Stimulated activated CD4-positive, alpha-beta T cell treated with anti-CD3 and anti-CD28 coated beads, Interleukin-1b, Interleukin-23, amount 100 ng/mL, for 24 hours (primary cell): ENCODE measurements at regions not wholly inside any gene's neighbourhood (a gene's known extent, or its start where the extent isn't known, plus 50 kb on each side); places are given as distances from the start of the nearest gene placed in this dataset.
"Not testable (repeated sequence)": the region's sequence is repeated elsewhere in the genome, so short reads cannot be mapped to it uniquely, and the experiment has no call there.

Experiments
- DNase-seq, 4 experiments: peaks; one replicate each; pipeline ENCODE4 v3.0.0-alpha.2; 2020; ENCODE audit warnings: low read depth in 4 of 4, low spot score in 1 of 4

- no peak for DNase-seq
Observed at GRCh38 chr6:67450641-67451040, 1184.4 kb upstream of the ADGRB3 start.

- DNase-seq, result no peak
Observed at GRCh38 chr6:67449602-67450001, 1185.5 kb upstream of the ADGRB3 start.

GRCh38 chr6:67433124-67433523 lies 1202.0 kb upstream of the ADGRB3 start:
- no peak for DNase-seq

- DNase-seq, result no peak
Observed at GRCh38 chr6:67431076-67431475, 1204.0 kb upstream of the ADGRB3 start.

- not testable (repeated sequence) for DNase-seq
Observed at GRCh38 chr6:67426686-67427085, 1208.4 kb upstream of the ADGRB3 start.

GRCh38 chr6:67412035-67412434 lies 1223.0 kb upstream of the ADGRB3 start:
- DNase-seq, result no peak

GRCh38 chr6:67411036-67411435 lies 1224.0 kb upstream of the ADGRB3 start:
- no peak for DNase-seq

- no peak for DNase-seq
Observed at GRCh38 chr6:67394254-67394653, 1240.8 kb upstream of the ADGRB3 start.

- no peak for DNase-seq
Observed at GRCh38 chr6:67393356-67393755, 1241.7 kb upstream of the ADGRB3 start.

- DNase-seq, result no peak
Observed at GRCh38 chr6:67391955-67392354, 1243.1 kb upstream of the ADGRB3 start.

- DNase-seq, result no peak
Observed at GRCh38 chr6:67369679-67370078, 1265.4 kb upstream of the ADGRB3 start.

- DNase-seq, result no peak
Observed at GRCh38 chr6:67362976-67363375, 1272.1 kb upstream of the ADGRB3 start.

GRCh38 chr6:67361264-67361663 lies 1273.8 kb upstream of the ADGRB3 start:
- DNase-seq, result no peak

- no peak for DNase-seq
Observed at GRCh38 chr6:67358241-67358640, 1276.8 kb upstream of the ADGRB3 start.

- DNase-seq, result no peak
Observed at GRCh38 chr6:67353861-67354260, 1281.2 kb upstream of the ADGRB3 start.

GRCh38 chr6:67352717-67353116 lies 1282.4 kb upstream of the ADGRB3 start:
- DNase-seq, result no peak

- DNase-seq, result no peak
Observed at GRCh38 chr6:67350729-67351128, 1284.4 kb upstream of the ADGRB3 start.

- no peak for DNase-seq
Observed at GRCh38 chr6:67345946-67346345, 1289.1 kb upstream of the ADGRB3 start.

- no peak for DNase-seq
Observed at GRCh38 chr6:67336014-67336413, 1299.1 kb upstream of the ADGRB3 start.

GRCh38 chr6:67331304-67331703 lies 1303.8 kb upstream of the ADGRB3 start:
- no peak for DNase-seq

- no peak for DNase-seq
Observed at GRCh38 chr6:67328269-67328668, 1306.8 kb upstream of the ADGRB3 start.

GRCh38 chr6:67300430-67301040 lies 1334.5 kb upstream of the ADGRB3 start:
- no peak for DNase-seq

- DNase-seq, result no peak
Observed at GRCh38 chr6:67292169-67292568, 1342.9 kb upstream of the ADGRB3 start.

- no peak for DNase-seq
Observed at GRCh38 chr6:67287566-67287965, 1347.5 kb upstream of the ADGRB3 start.
